B cell (primary cell): ENCODE measurements at regions not wholly inside any gene's neighbourhood (a gene's known extent, or its start where the extent isn't known, plus 50 kb on each side); places are given as distances from the start of the nearest gene placed in this dataset.

ENCODE experiments used
- CTCF ChIP-seq: fragments of 200-600 bp; IDR thresholded peaks from one replicate; pipeline ENCODE4 v1.8.0; 2022; ENCODE audit warnings: antibody characterized with exemption, mild to moderate bottlenecking
- EZH2 ChIP-seq: IDR thresholded peaks from 2 replicates; pipeline ENCODE4 v1.6.1; 2012; ENCODE audit warnings: borderline replicate concordance, low read depth, mild to moderate bottlenecking, moderate library complexity, low read length; ENCODE audit not compliant: insufficient read depth, poor library complexity, severe bottlenecking

GRCh38 chr10:43902842-43903241, 254.2 kb upstream of the ZNF32 start:
- TF ChIP-seq CTCF = no peak
- TF ChIP-seq EZH2 = no peak
